ENCODE measurements at regions not wholly inside any gene's neighbourhood (a gene's known extent, or its start where the extent isn't known, plus 50 kb on each side); places are given as distances from the start of the nearest gene placed in this dataset.

DNA sequence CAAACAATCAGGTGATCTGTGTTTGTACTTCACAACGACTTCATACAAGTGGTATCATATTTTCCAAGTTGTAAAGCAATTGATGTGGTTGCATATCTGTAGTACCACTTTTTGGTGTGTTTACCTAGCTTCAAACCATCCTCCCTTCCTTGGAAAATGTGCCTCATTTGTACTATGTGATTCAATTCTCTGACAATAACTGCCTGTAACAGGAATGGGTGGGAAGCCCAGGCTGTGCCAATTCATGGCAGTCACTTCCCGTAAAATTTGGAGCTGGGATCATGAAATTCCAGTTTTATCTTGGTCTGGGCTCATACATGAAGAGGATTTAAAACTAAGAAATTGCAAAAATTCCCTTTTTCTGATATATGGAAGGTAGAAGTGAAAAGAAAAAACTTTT is 250.1 kb downstream of the DIO2 start:
- Histone ChIP-seq H3K9ac (ENCODE audit: low read length) (no peak overlapping the region), H3K4me2 (ENCODE audit: low read length) (no peak overlapping the region), H3K9me2 (ENCODE audit: low read depth, low read length) (no peaks in the 10 kb centered on the region), H3K27me3 (ENCODE audit: insufficient read depth, low read length) (no peaks in the 10 kb centered on the region), H3K27ac (ENCODE audit: low read depth, low read length, poor library complexity, severe bottlenecking) (no peak overlapping the region), H3K9me3 (ENCODE audit: low read length) (no peaks in the 10 kb centered on the region), H3K4me1 (ENCODE audit: insufficient read depth, low read length, severe bottlenecking) (no peaks in the 10 kb centered on the region), H3K79me2 (ENCODE audit: insufficient read depth, low read length) (no peaks in the 10 kb centered on the region), H3K36me3 (ENCODE audit: insufficient read depth, low read length) (no peaks in the 10 kb centered on the region), H3K4me3 (ENCODE audit: low read depth, low read length, poor library complexity, severe bottlenecking) (no peak overlapping the region), H2AFZ (ENCODE audit: low read length) (no peak overlapping the region), H4K20me1 (ENCODE audit: insufficient read depth, low read length) (no peaks in the 10 kb centered on the region), H3F3A (ENCODE audit: insufficient read depth, low read length) (no peaks in the 10 kb centered on the region)
- TF ChIP-seq EZH2 (IDR thresholded peaks at IDR 0.05; ENCODE audit: borderline replicate concordance, low read length), result no peak
- TF ChIP-seq, protein P1, sequence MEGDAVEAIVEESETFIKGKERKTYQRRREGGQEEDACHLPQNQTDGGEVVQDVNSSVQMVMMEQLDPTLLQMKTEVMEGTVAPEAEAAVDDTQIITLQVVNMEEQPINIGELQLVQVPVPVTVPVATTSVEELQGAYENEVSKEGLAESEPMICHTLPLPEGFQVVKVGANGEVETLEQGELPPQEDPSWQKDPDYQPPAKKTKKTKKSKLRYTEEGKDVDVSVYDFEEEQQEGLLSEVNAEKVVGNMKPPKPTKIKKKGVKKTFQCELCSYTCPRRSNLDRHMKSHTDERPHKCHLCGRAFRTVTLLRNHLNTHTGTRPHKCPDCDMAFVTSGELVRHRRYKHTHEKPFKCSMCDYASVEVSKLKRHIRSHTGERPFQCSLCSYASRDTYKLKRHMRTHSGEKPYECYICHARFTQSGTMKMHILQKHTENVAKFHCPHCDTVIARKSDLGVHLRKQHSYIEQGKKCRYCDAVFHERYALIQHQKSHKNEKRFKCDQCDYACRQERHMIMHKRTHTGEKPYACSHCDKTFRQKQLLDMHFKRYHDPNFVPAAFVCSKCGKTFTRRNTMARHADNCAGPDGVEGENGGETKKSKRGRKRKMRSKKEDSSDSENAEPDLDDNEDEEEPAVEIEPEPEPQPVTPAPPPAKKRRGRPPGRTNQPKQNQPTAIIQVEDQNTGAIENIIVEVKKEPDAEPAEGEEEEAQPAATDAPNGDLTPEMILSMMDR (IDR thresholded peaks at IDR 0.05; ENCODE audit: low read length), result no peak

DNA sequence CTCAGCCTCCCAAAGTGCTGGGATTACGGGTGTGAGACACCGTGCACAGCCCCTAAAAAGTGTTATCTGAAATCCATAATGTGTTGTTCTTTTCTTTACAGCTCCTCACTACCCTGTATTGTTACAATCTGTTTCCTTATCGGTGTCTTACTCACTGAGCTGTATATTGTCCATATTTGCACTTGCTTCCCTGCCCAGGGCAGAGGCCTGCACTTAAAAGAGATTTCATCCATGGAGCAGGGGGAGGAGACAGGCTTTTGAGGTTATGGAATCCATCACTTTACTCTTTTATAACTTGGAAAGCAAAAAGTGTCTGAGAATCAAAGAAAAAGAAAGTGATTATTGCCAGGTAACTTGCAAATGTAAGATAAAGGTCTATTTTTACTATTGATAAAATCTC is 251.0 kb downstream of the DIO2 start:
- Histone ChIP-seq H2AFZ (ENCODE audit: low read length) (no peak overlapping the region), H3K9me2 (ENCODE audit: low read depth, low read length) (no peaks in the 10 kb centered on the region), H3K4me3 (ENCODE audit: low read depth, low read length, poor library complexity, severe bottlenecking) (no peak overlapping the region), H3K9me3 (ENCODE audit: low read length) (no peaks in the 10 kb centered on the region), H3K27me3 (ENCODE audit: insufficient read depth, low read length) (no peaks in the 10 kb centered on the region), H3K4me2 (ENCODE audit: low read length) (no peak overlapping the region), H3K27ac (ENCODE audit: low read depth, low read length, poor library complexity, severe bottlenecking) (no peak overlapping the region), H3K36me3 (ENCODE audit: insufficient read depth, low read length) (no peaks in the 10 kb centered on the region), H3F3A (ENCODE audit: insufficient read depth, low read length) (no peaks in the 10 kb centered on the region), H3K9ac (ENCODE audit: low read length) (no peak overlapping the region), H4K20me1 (ENCODE audit: insufficient read depth, low read length) (no peaks in the 10 kb centered on the region), H3K79me2 (ENCODE audit: insufficient read depth, low read length) (no peaks in the 10 kb centered on the region), H3K4me1 (ENCODE audit: insufficient read depth, low read length, severe bottlenecking) (no peaks in the 10 kb centered on the region)
- TF ChIP-seq EZH2 (IDR thresholded peaks at IDR 0.05; ENCODE audit: borderline replicate concordance, low read length), result no peak
- TF ChIP-seq, protein P1 (IDR thresholded peaks at IDR 0.05; ENCODE audit: low read length), result no peak

DNA sequence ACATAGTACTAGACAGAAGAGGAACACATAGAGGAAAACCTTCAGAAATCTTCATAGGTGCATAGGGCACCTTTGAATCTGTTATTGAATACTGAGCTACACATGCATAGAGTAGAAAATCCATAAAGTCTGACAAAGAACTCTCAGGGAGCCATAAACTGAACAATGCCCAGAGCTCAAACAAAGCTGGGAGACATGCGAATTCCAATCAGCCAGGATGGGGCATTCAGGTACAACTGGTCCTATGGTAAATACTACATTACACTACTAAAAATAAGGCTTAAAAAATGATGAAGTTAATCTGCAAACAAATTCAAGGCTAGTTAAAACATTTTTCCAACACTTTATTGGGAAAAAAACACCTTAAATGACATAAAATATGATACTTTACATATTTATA is 259.7 kb downstream of the DIO2 start:
- H3K4me3 ChIP-seq (ENCODE audit: low read depth, low read length, poor library complexity, severe bottlenecking), result no peak overlapping the region
- no peaks in the 10 kb centered on the region for H4K20me1 ChIP-seq (ENCODE audit: insufficient read depth, low read length)
- no peak overlapping the region for H2AFZ ChIP-seq (ENCODE audit: low read length)
- no peak overlapping the region for H3K27ac ChIP-seq (ENCODE audit: low read depth, low read length, poor library complexity, severe bottlenecking)
- no peaks in the 10 kb centered on the region for H3K9me2 ChIP-seq (ENCODE audit: low read depth, low read length)
- no peaks in the 10 kb centered on the region for H3K36me3 ChIP-seq (ENCODE audit: insufficient read depth, low read length)
- TF ChIP-seq, protein P1 (IDR thresholded peaks at IDR 0.05; ENCODE audit: low read length), result no peak
- TF ChIP-seq EZH2 (IDR thresholded peaks at IDR 0.05; ENCODE audit: borderline replicate concordance, low read length), result no peak
- no peaks in the 10 kb centered on the region for H3K4me1 ChIP-seq (ENCODE audit: insufficient read depth, low read length, severe bottlenecking)
- no peaks in the 10 kb centered on the region for H3K9me3 ChIP-seq (ENCODE audit: low read length)
- H3K27me3 ChIP-seq (ENCODE audit: insufficient read depth, low read length), result no peaks in the 10 kb centered on the region
- H3K79me2 ChIP-seq (ENCODE audit: insufficient read depth, low read length), result no peaks in the 10 kb centered on the region
- H3K9ac ChIP-seq (ENCODE audit: low read length), result no peak overlapping the region
- no peak overlapping the region for H3K4me2 ChIP-seq (ENCODE audit: low read length)
- H3F3A ChIP-seq (ENCODE audit: insufficient read depth, low read length), result no peaks in the 10 kb centered on the region
